HG03442 (cell line): ENCODE measurements at regions not wholly inside any gene's neighbourhood (a gene's known extent, or its start where the extent isn't known, plus 50 kb on each side); places are given as distances from the start of the nearest gene placed in this dataset.

ENCODE experiments used
- ATAC-seq: cut with Tn5 transposase; IDR thresholded peaks from one replicate; pipeline ENCODE4 v1.9.1; 2021; ENCODE audit warnings: mild to moderate bottlenecking, moderate library complexity; ENCODE audit not compliant: unreplicated experiment

DNA sequence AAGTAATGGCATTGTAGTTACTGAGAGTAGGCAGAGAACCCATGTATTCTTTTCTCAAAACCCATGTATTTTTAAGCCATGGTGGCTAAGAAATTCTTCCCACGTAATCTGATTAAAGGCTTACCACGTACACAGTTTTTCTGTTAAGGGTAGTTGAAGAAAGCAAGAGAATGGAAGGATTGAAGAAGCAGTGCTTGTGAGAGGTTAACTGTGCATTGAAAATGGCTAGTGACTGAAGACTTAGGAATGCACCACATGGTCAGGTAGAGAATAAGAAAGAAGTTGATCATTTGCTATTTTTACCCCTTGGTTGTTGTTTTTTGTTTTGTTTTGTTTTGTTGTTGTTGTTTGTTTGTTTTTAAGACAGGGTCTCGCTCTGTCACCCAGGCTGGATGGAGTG lies 178.9 kb upstream of the SNX7 start:
- no peak for ATAC-seq

GRCh38 chr1:98480271-98480670 lies 181.2 kb upstream of the SNX7 start:
- no peak for ATAC-seq

GRCh38 chr1:98478121-98478520 lies 183.4 kb upstream of the SNX7 start:
- no peak for ATAC-seq

DNA sequence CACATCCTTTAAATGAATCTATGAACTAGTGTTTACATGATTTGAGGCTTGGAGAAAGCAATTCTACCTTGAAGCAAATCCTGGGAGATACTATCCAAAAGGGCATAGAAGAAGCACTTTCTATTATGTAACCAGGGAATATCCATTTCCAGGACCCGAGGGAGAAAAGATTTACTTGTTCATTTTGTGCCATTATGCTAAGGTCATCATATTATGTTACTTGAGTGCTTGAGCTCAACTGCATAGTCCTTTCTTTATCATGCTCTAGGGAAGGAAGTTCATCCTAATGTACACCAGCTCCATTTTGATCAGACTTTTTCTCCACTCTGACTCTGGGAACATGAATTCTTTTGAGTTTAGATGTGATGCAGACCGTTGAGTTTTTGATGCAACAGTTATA lies 188.6 kb upstream of the SNX7 start:
- no peak for ATAC-seq

- no peak for ATAC-seq
Measured at GRCh38 chr1:98471633-98472032, 189.9 kb upstream of the SNX7 start.

- no peak for ATAC-seq
Measured at GRCh38 chr1:98468111-98468717, 193.3 kb upstream of the SNX7 start.

DNA sequence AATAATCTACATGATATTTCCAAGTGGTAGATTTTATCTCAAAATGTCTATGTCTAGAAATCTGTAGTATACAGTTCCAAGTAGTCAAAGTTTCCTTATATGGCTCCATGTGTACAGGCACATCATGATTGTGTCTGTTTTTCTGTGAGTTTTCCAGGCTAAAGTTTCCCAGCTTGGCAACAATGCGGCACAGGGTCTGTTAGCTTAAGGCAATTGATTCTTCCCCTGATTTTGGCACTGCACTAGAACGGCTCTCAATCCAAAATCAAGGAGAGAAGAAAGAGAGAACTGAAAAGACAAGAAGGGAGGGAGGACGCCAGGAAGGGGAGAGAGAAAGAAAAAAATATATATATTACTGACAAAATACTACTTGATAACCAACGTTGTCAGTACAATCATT lies 193.9 kb upstream of the SNX7 start:
- no peak for ATAC-seq

DNA sequence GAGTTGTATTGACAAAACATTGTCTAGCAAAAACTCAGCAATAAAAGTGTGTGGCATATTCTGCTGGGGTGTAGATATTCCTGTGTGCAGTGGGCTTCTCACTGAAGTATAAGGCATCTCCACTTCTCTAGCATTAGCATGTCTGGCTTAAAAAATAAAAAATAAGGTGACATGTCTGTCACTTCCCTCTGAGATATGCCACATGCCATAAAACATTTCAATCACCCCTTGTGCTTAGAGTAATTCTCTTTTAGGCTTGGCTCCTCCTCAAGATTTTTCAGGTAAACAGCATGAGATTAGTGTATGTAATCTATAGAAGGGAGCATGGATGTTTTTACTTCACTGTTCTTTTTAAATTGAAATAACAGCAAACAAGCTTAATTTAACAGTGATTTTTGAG lies 194.4 kb upstream of the SNX7 start:
- ATAC-seq = no peak

GRCh38 chr1:98461873-98462385 lies 199.6 kb upstream of the SNX7 start:
- ATAC-seq = no peak

GRCh38 chr1:98460136-98460535 lies 201.4 kb upstream of the SNX7 start:
- no peak for ATAC-seq

GRCh38 chr1:98459486-98459870 lies 202.0 kb upstream of the SNX7 start:
- no peak for ATAC-seq

DNA sequence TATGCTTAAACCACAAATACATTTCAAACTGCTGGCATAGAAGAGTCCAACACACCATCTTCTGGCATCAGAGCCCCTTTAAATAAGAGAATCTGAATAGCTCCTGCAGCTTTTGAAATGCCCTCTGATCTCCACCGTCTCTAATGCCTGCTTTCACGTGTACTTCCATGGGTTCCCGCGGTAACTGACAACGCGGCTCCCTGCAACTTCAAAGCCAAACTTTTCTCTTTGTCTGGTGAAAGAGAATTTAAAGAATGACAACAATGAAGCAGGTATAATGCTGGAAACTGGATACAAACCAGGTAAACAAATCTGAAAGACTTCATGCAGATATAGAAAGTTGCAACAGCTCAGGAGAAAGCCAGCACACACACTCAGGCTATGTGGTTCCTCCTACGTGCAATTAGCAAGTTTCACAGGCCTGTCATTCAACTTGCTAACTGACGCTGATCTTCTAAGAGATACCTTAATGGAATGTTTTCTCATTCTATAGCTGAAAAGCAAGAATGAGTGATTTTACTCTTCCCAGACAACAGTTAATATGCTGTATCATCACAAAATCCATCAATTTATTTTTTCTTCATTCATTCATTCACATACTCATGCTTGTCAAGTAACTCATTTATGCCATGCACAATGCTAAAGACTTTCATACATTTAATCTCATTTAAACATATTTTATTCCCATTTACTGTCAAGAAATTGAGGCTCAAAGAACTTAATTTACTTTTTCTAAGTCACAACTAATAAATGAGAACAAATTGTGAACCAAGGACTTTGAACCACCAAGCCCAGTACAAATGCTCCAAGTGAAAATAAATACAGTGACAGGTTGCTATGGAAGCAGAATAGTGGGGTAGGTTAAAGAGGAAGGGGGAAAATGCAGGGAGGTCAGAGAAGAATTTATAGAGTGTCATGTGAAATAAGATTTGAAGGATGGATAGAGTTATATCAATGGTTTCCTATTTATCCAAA lies 202.7 kb upstream of the SNX7 start:
- ATAC-seq = no peak

- ATAC-seq = no peak
Measured at GRCh38 chr1:98457248-98457647, 204.3 kb upstream of the SNX7 start.

DNA sequence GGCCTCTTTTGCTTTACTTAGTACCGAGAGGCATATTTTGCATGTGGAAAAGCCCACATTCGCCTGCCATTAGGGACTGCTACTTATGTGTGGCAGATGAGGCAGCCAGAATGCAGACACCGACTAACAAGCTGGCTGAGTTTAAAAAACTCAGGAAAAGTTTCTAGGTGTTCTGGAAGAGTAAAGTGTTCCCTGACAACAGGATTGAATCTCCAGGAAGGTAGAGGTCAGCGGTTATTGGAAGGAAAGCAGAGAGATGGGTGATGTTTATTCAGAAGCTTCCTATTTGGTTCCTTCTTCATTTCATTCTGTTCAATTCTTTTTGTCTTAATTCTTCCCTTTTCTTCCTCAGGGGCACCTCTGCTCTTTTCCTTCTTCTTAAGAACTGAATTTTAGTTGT lies 206.9 kb upstream of the SNX7 start:
- ATAC-seq = no peak

- no peak for ATAC-seq
Measured at GRCh38 chr1:98453066-98453465, 208.5 kb upstream of the SNX7 start.

GRCh38 chr1:98452162-98452561 lies 209.4 kb upstream of the SNX7 start:
- peak; percentile 43 for ATAC-seq

DNA sequence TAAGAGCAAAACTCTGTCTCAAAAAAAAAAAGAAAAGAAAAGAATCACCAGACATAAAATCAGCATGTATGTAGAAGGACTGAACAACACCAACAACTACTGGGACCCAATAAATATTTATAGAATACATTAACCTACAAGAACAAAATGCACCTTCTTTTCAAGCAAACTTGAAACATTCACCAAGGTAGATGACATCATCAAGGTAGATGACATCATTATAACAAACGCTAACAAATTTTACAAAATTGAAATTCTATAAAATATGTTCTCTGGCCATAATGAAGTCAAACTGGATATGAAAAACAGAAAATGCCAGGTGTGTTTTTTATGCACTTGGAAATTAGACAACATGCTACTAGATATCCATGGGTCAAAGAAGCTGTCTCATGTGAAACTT lies 220.2 kb upstream of the SNX7 start:
- no peak for ATAC-seq

GRCh38 chr1:98439471-98439870 lies 222.1 kb upstream of the SNX7 start:
- ATAC-seq = no peak

DNA sequence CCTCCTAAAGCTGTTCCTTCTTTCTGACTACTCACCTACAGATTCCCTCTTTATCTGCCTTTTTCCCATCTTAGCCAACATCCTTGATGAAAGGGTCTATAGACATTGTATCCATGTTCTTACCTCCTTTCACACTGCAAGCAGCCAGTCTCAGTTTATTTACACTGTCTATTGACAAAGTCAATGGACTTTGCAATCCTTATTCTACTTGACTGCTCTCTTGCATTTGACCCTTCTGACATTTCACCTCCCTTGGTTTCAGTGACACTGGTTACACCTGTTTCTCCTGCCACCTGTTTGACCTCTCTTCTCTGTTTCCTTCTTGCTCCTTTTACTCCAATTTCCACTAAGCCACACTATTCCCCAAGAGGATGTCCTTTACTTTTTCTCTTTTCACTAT lies 224.0 kb upstream of the SNX7 start:
- no peak for ATAC-seq

- no peak for ATAC-seq
Measured at GRCh38 chr1:98437011-98437410, 224.5 kb upstream of the SNX7 start.

GRCh38 chr1:98429965-98430443 lies 231.5 kb upstream of the SNX7 start:
- ATAC-seq = no peak

DNA sequence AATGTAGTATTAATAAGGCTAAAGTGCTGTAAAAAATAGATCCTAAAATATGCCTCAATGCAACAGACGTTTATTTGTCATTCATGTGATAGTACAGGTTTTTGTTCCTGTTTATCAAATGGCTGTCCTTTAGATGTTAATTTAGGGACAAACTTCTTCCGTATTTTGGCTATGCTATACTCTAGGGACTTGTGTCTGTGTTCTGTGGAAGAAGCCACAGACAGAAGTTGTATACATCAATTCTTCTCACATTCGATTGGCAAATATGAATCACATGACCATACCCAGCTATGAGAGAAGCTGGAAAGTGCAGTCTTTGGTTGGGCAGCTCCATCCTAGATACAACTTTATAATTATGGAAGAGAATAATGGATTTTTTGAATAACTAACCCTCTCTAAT lies 232.7 kb upstream of the SNX7 start:
- ATAC-seq = no peak
